ENCODE measurements at regions not wholly inside any gene's neighbourhood (a gene's known extent, or its start where the extent isn't known, plus 50 kb on each side); places are given as distances from the start of the nearest gene placed in this dataset.

GRCh38 chr13:59398127-59398526 is 765.6 kb downstream of the DIAPH3 start:
- TF ChIP-seq POLR2A (IDR thresholded peaks at IDR 0.05) (no peak), CTCF (IDR thresholded peaks at IDR 0.05) (no peak)

Measured in upper lobe of left lung (tissue), 4 donors.